Left renal pelvis (tissue), 4 donors: ENCODE measurements at regions not wholly inside any gene's neighbourhood (a gene's known extent, or its start where the extent isn't known, plus 50 kb on each side); places are given as distances from the start of the nearest gene placed in this dataset.
A peak's percentile ranks its signal among the peaks of the same experiment; 100 is the strongest.

Experiments
- DNase-seq, 4 donors: peaks; one replicate each; pipeline ENCODE4 v3.0.0-alpha.2; 2013; ENCODE audit warnings: low read depth in 4 of 4, low spot score in 3 of 4

GRCh38 chr2:4668381-4668780 lies 965.0 kb downstream of the DCDC2C start:
- DNase-seq: no peak

- no peak for DNase-seq
These were observed 967.0 kb downstream of the DCDC2C start for GRCh38 chr2:4670331-4670730.

- DNase-seq: no peak
These were observed 969.7 kb downstream of the DCDC2C start for GRCh38 chr2:4673025-4673489.

GRCh38 chr2:4674007-4674406 lies 970.6 kb downstream of the DCDC2C start:
- no peak for DNase-seq

GRCh38 chr2:4675295-4675694 lies 971.9 kb downstream of the DCDC2C start:
- DNase-seq: no peak

- DNase-seq: no peak
These were observed 975.6 kb downstream of the DCDC2C start for GRCh38 chr2:4678927-4679326.

- DNase-seq: no peak
These were observed 976.0 kb downstream of the DCDC2C start for GRCh38 chr2:4679391-4679790.

GRCh38 chr2:4684921-4685320 lies 981.5 kb downstream of the DCDC2C start:
- no peak for DNase-seq

- DNase-seq: no peak
These were observed 987.5 kb downstream of the DCDC2C start for GRCh38 chr2:4690913-4691312.

- DNase-seq: no peak
These were observed 989.9 kb downstream of the DCDC2C start for GRCh38 chr2:4693266-4693665.

GRCh38 chr2:4695281-4695861 lies 992.0 kb downstream of the DCDC2C start:
- DNase-seq: no peak

GRCh38 chr2:4715065-4715464 lies 977.1 kb upstream of the SOX11 start:
- no peak for DNase-seq

- no peak for DNase-seq
These were observed 973.4 kb upstream of the SOX11 start for GRCh38 chr2:4718777-4719176.

GRCh38 chr2:4725618-4726017 lies 966.6 kb upstream of the SOX11 start:
- DNase-seq: no peak

- no peak for DNase-seq
These were observed 959.6 kb upstream of the SOX11 start for GRCh38 chr2:4732560-4732959.

- DNase-seq: peak in 3 of 4 donors; percentile 21 to 26 (median 22)
These were observed 946.9 kb upstream of the SOX11 start for GRCh38 chr2:4745056-4745991.

- no peak for DNase-seq
These were observed 938.5 kb upstream of the SOX11 start for GRCh38 chr2:4753721-4754120.

GRCh38 chr2:4762951-4763376 lies 929.2 kb upstream of the SOX11 start:
- peak; percentile 39 to 72 (median 62) for DNase-seq

- DNase-seq: no peak
These were observed 926.2 kb upstream of the SOX11 start for GRCh38 chr2:4765787-4766530.

GRCh38 chr2:4775668-4776067 lies 916.5 kb upstream of the SOX11 start:
- DNase-seq: no peak

- no peak for DNase-seq
These were observed 911.5 kb upstream of the SOX11 start for GRCh38 chr2:4780679-4781078.
